Spleen (tissue), 11 donors: ENCODE measurements at regions not wholly inside any gene's neighbourhood (a gene's known extent, or its start where the extent isn't known, plus 50 kb on each side); places are given as distances from the start of the nearest gene placed in this dataset.
"Not testable (repeated sequence)": the region's sequence is repeated elsewhere in the genome, so short reads cannot be mapped to it uniquely, and the experiment has no call there.

Experiments
- DNase-seq: peaks from one replicate; pipeline ENCODE4 v3.0.0-alpha.2; 2020
- H3K27ac ChIP-seq, 8 donors: fragments of 200-600 bp; sonication (generic) in 7 of 8; 1 replicate in 4 of 8; 2 replicates in 4 of 8; pipeline versions ENCODE4 v1.5.0 to v1.8.0; 2016 to 2021; ENCODE audit warnings: inconsistent platforms in 4 of 8, mild to moderate bottlenecking in 4 of 8, moderate library complexity in 1 of 8
- H3K27me3 ChIP-seq, 7 donors: fragments of 200-600 bp; sonication (generic) in 6 of 7; replicated peaks in 1 of 7; 1 replicate in 4 of 7; 2 replicates in 3 of 7; pipeline versions ENCODE4 v1.5.0 to v1.8.0; 2016 to 2021; ENCODE audit warnings: inconsistent platforms in 3 of 7, mild to moderate bottlenecking in 1 of 7
- H3K36me3 ChIP-seq, 6 donors: fragments of 200-600 bp; sonication (generic) in 5 of 6; 1 replicate in 4 of 6; 2 replicates in 2 of 6; pipeline versions ENCODE4 v1.5.0 to v1.8.0; 2016 to 2021; ENCODE audit warnings: inconsistent platforms in 2 of 6
- H3K4me1 ChIP-seq, 6 donors: fragments of 200-600 bp; sonication (generic) in 5 of 6; 1 replicate in 3 of 6; 2 replicates in 3 of 6; pipeline versions ENCODE4 v1.5.0 to v1.8.0; 2016 to 2021; ENCODE audit warnings: inconsistent platforms in 3 of 6
- H3K4me3 ChIP-seq, 8 donors: fragments of 200-600 bp; sonication (generic) in 7 of 8; 1 replicate in 4 of 8; 2 replicates in 4 of 8; pipeline versions ENCODE4 v1.5.0 to v1.8.0; 2016 to 2021; ENCODE audit warnings: inconsistent platforms in 4 of 8, mild to moderate bottlenecking in 4 of 8, moderate library complexity in 2 of 8
- H3K9me3 ChIP-seq, 8 donors: fragments of 200-600 bp; sonication (generic) in 7 of 8; 1 replicate in 4 of 8; 2 replicates in 4 of 8; pipeline versions ENCODE4 v1.5.0 to v1.8.0; 2016 to 2021; ENCODE audit warnings: inconsistent platforms in 4 of 8
- POLR2A ChIP-seq, 3 donors: fragments of 450-650 bp; IDR thresholded peaks; one replicate each; pipeline ENCODE4 v1.5.1; 2017; ENCODE audit warnings: antibody characterized with exemption in 3 of 3, mild to moderate bottlenecking in 1 of 3
- POLR2AphosphoS5 ChIP-seq, 3 donors: sonication (generic); formaldehyde crosslinking; IDR thresholded peaks; one replicate each; pipeline ENCODE4 v1.5.1; 2017; ENCODE audit warnings: antibody characterized with exemption in 3 of 3
- WGBS, 5 donors: extraction: QIAGEN DNeasy Blood & Tissue Kit in 3 of 5; methylation state at CpG; one replicate each; pipeline versions ENCODE4 v1.1.5 to v1.1.7; 2013 to 2018; 5-methylcytosine and 5-hydroxymethylcytosine counted together
- intact Hi-C: fragments of 100-400 bp; cut with DNase I; formaldehyde crosslinking; loops from one replicate; pipeline ENCODE4 v1.15.0; 2023; ENCODE audit warnings: low total_unique reads
- TF ChIP-seq, protein P1 (sequence below), 11 experiments: fragments of 200-600 bp in 7 of 11; fragments of 450-650 bp in 4 of 11; sonication (generic) in 4 of 11; IDR thresholded peaks in 8 of 11; conservative IDR thresholded peaks in 3 of 11; 1 replicate in 7 of 11; 2 replicates in 4 of 11; pipeline versions ENCODE4 v1.4.0 to v1.8.0; 2016 to 2021; ENCODE audit warnings: antibody characterized with exemption in 11 of 11, inconsistent platforms in 4 of 11, mild to moderate bottlenecking in 1 of 11
- donor health status: healthy with polysubstance abuse.
- donor health status: DM: no; HTN: no; CAD: no; lungs with moderate emphysema.
- donor health status: DM: no; HTN: no; CAD: no.
- donor health status: Bipolar disorder and iron deficiency.
- donor health status: healthy.
- donor health status: DM: no; HTN: no; CAD: no.
- donor health status: DM: yes; HTN: yes; CAD: no.

DNA sequence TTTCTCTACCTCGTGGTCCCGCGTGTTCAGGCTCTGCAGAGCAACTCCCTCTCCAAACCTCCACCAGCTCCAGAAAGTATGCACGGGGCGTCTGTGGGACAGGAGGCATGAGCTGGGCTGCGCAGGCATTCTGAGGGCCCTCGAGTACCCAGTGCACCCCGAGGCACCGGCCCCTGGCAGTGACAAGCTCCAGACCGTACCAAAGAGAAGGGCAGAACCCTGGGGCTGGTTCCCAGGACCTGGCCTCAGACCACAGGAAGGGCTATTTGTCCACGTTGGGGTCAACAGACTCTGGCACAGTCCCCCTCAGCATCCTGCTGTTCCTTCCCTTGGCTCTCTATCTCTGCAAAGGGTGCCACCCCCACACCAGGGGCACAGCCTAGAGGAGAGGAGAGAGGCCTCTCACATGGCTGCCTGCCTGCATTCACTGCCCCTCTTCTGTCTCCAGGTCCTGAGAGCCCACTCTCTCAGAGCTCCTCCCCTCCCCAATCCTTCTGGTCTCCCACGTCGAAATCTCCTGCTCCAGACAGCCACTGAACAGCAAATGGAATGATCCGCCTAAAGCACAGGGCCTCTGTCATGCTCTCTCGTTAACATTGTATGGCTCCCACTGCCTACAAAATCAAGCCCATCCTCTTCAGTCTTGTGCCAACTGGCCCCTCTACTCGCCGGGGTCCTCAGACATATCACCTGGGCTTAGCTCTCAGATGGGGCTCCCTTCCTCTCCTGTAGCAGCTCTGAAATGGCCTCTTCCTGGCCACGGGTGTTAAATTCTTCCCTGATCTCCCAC is 96.3 kb downstream of the OAT start:
- H3K36me3 ChIP-seq = no peaks in the 10 kb centered on the region
- peak; percentile 41 for DNase-seq
- 75 to 93% (median 77%) methylated on average over 18 of the region's 18 CpGs for WGBS, 5 donors
- no peaks in the 10 kb centered on the region for H3K4me1 ChIP-seq
- TF ChIP-seq, protein P1, sequence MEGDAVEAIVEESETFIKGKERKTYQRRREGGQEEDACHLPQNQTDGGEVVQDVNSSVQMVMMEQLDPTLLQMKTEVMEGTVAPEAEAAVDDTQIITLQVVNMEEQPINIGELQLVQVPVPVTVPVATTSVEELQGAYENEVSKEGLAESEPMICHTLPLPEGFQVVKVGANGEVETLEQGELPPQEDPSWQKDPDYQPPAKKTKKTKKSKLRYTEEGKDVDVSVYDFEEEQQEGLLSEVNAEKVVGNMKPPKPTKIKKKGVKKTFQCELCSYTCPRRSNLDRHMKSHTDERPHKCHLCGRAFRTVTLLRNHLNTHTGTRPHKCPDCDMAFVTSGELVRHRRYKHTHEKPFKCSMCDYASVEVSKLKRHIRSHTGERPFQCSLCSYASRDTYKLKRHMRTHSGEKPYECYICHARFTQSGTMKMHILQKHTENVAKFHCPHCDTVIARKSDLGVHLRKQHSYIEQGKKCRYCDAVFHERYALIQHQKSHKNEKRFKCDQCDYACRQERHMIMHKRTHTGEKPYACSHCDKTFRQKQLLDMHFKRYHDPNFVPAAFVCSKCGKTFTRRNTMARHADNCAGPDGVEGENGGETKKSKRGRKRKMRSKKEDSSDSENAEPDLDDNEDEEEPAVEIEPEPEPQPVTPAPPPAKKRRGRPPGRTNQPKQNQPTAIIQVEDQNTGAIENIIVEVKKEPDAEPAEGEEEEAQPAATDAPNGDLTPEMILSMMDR (IDR thresholded peaks at IDR 0.05 in 8 of 11, conservative IDR thresholded peaks at IDR 0.05 in 3 of 11) = no peak
- TF ChIP-seq POLR2AphosphoS5 (IDR thresholded peaks at IDR 0.05) = no peak
- no peak for TF ChIP-seq POLR2A (IDR thresholded peaks at IDR 0.05)
- no peaks in the 10 kb centered on the region for H3K27me3 ChIP-seq
- H3K27ac ChIP-seq = no peak overlapping the region
- H3K9me3 ChIP-seq = no peaks in the 10 kb centered on the region
- no peak overlapping the region for H3K4me3 ChIP-seq
- intact Hi-C loops = no loop called here

DNA sequence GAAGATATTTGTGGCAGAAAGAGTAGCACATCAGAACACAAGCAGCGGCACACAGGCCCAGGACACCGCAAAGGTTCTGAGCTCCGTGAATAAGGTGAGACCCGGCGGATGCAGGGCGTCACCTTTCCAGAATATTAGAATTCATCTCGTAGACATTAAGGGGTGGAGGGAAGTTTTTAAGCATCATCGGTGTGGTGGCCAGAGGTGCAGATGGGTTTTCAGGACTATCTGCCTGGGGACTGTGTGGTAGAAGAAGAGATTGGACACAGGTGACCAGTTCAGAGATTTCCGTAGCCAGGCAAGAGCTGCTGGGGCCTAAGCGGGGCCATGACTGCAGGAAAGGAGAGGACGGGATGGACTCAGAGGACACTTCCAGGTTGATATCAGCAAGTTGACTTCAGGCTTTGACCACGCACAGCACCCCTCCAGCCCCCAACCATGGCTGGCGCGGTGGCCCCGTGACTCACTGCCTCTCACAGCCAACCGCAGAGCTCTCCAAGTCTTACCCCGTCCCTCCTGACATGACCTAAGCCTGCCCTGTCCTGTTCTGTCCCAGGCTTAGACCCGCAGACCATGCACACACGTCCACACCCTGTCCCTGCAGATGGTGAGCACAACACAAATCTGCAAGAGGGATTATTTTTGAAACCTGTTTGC is 97.2 kb downstream of the OAT start:
- intact Hi-C loops = no loop called here
- no peak for DNase-seq
- no peaks in the 10 kb centered on the region for H3K27me3 ChIP-seq
- H3K36me3 ChIP-seq = no peaks in the 10 kb centered on the region
- no peak overlapping the region for H3K4me3 ChIP-seq
- no peaks in the 10 kb centered on the region for H3K4me1 ChIP-seq
- no peaks in the 10 kb centered on the region for H3K9me3 ChIP-seq
- no peak for TF ChIP-seq POLR2A (IDR thresholded peaks at IDR 0.05)
- TF ChIP-seq, protein P1 (IDR thresholded peaks at IDR 0.05 in 8 of 11, conservative IDR thresholded peaks at IDR 0.05 in 3 of 11) = no peak
- no peak for TF ChIP-seq POLR2AphosphoS5 (IDR thresholded peaks at IDR 0.05)
- no peak overlapping the region for H3K27ac ChIP-seq
- WGBS, 5 donors = 89 to 97% (median 92%) methylated on average over 19 of the region's 19 CpGs

DNA sequence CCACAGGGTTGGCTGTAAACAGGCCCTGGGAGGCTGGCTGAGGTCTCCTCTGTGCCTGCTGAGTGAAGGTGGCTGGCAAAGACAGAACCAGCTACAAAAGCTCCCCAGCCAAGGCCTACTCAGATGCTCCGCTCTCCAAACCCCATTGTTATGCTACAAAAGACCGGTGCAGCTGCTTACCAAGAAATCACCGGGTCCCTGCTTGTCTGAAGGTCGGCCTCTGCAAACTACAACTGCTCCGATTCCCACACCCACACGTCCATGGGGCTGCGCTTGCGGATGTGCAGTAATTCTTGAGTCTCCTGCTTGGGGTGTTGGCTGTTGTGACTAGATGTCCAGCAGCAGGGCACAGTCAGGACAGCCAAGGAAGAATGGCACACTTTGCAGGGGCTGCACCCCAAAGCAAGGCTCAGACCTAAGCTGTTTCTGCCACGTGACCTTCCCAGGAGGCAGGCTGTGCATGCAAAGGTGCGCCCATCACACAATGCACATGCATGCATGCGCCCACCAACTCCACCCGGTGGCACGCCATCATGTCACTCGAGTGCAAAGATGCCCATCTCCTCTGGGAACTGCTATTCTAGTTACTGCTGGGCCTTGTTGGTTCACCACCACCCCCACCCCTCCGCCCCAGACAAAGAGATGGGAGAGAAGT is 97.8 kb downstream of the OAT start:
- 91 to 96% (median 93%) methylated on average over 13 to 15 of the region's 15 CpGs for WGBS, 5 donors
- H3K4me3 ChIP-seq = no peak overlapping the region
- H3K27ac ChIP-seq = no peak overlapping the region
- TF ChIP-seq, protein P1 (IDR thresholded peaks at IDR 0.05 in 8 of 11, conservative IDR thresholded peaks at IDR 0.05 in 3 of 11) = no peak
- TF ChIP-seq POLR2A (IDR thresholded peaks at IDR 0.05) (no peak), POLR2AphosphoS5 (IDR thresholded peaks at IDR 0.05) (no peak)
- intact Hi-C loops = no loop called here
- H3K36me3 ChIP-seq = no peaks in the 10 kb centered on the region
- no peaks in the 10 kb centered on the region for H3K27me3 ChIP-seq
- H3K4me1 ChIP-seq = no peaks in the 10 kb centered on the region
- DNase-seq = no peak
- no peaks in the 10 kb centered on the region for H3K9me3 ChIP-seq

DNA sequence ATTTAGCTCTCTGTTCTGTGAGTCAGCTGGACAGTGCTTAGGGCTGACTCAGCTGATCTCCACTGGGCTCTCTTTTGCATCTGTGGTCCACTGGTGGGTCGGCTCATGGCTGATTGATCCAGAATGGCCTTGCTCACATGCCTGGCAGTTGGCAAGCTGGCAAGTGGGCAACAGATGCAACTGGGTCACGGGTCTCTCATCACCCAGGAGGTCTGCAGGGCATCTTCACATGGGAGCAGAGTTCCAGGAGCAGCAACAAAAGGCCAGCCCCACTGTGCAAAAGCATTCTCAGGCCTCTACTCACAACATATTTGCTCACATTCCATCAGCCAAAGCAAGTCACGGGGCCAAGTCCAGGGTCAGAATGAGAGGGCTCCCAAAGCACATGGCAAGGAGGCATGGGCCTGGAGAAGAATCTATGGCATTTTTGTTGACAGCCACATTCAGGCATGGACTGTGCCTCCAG is 98.8 kb downstream of the OAT start:
- Histone ChIP-seq H3K4me1 (no peaks in the 10 kb centered on the region), H3K4me3 (no peak overlapping the region), H3K27me3 (no peaks in the 10 kb centered on the region), H3K9me3 (peaks cover 0 to under 1% (median 0%) of the 10 kb centered on the region in 8 donors), H3K27ac (no peak overlapping the region), H3K36me3 (no peaks in the 10 kb centered on the region)
- 71 to 90% (median 82%) methylated on average over 3 of the region's 3 CpGs for WGBS, 5 donors
- no peak for TF ChIP-seq POLR2A (IDR thresholded peaks at IDR 0.05)
- DNase-seq = no peak
- intact Hi-C loops = no loop called here

DNA sequence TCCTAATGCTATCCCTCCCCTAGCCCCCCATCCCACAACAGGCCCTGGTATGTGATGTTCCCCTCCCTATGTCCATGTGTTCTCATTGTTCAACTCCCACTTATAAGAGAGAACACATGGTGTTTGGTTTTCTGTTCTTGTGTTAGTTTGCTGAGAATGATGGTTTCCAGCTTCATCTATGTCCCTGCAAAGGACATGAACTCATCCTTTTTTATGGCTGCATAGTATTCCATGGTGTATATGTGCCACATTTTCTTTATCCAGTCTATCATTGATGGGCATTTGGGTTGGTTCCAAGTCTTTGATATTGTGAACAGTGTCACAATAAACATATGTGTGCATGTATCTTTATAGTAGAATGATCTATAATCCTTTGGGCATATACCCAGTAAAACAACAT is 99.2 kb downstream of the OAT start:
- H3K9me3 ChIP-seq, H3K4me3 ChIP-seq, H3K27me3 ChIP-seq, H3K4me1 ChIP-seq, DNase-seq, intact Hi-C loops, H3K27ac ChIP-seq, H3K36me3 ChIP-seq: not testable (repeated sequence)
